Coronary artery (tissue), 2 donors: ENCODE measurements at regions not wholly inside any gene's neighbourhood (a gene's known extent, or its start where the extent isn't known, plus 50 kb on each side); places are given as distances from the start of the nearest gene placed in this dataset.

Experiments
- DNase-seq: peaks from one replicate; pipeline ENCODE4 v3.0.0-alpha.2; 2017; ENCODE audit warnings: low spot score
- H3K27ac ChIP-seq, 2 donors: fragments of 200-600 bp; sonication (generic); one replicate each; pipeline ENCODE4 v1.5.1; 2016 to 2019
- H3K4me3 ChIP-seq: fragments of 200-600 bp; sonication (generic); 2 replicates; pipeline ENCODE4 v1.5.1; 2016; ENCODE audit warnings: mild to moderate bottlenecking, moderate library complexity
- CTCF ChIP-seq: fragments of 200-600 bp; sonication (generic); IDR thresholded peaks from one replicate; pipeline ENCODE4 v1.5.1; 2019; ENCODE audit warnings: antibody characterized with exemption

- no peak for TF ChIP-seq CTCF
- no peak for DNase-seq
- H3K27ac ChIP-seq: no peak overlapping the region
- no peak overlapping the region for H3K4me3 ChIP-seq
Observed at GRCh38 chr2:63658176-63658968, 69.6 kb downstream of the MDH1 start.

- no peak for TF ChIP-seq CTCF
- no peak overlapping the region for H3K27ac ChIP-seq
- H3K4me3 ChIP-seq: no peak overlapping the region
- no peak for DNase-seq
Observed at GRCh38 chr2:63660060-63660459, 71.3 kb downstream of the MDH1 start.

- TF ChIP-seq CTCF: no peak
- no peak overlapping the region for H3K4me3 ChIP-seq
- no peak for DNase-seq
- H3K27ac ChIP-seq: no peak overlapping the region
Observed at GRCh38 chr2:63661076-63661475, 72.3 kb downstream of the MDH1 start.

GRCh38 chr2:63662028-63662804, 73.5 kb downstream of the MDH1 start:
- no peak overlapping the region for H3K27ac ChIP-seq
- no peak overlapping the region for H3K4me3 ChIP-seq
- DNase-seq: no peak
- TF ChIP-seq CTCF: no peak

- TF ChIP-seq CTCF: no peak
- Histone ChIP-seq H3K27ac (no peak overlapping the region), H3K4me3 (no peak overlapping the region)
- DNase-seq: no peak
Observed at GRCh38 chr2:63663013-63663864, 74.5 kb downstream of the MDH1 start.

- no peak overlapping the region for H3K27ac ChIP-seq
- no peak for DNase-seq
- no peak for TF ChIP-seq CTCF
- H3K4me3 ChIP-seq: no peak overlapping the region
Observed at GRCh38 chr2:63665091-63665490, 76.3 kb downstream of the MDH1 start.
